ENCODE measurements at regions not wholly inside any gene's neighbourhood (a gene's known extent, or its start where the extent isn't known, plus 50 kb on each side); places are given as distances from the start of the nearest gene placed in this dataset.

DNA sequence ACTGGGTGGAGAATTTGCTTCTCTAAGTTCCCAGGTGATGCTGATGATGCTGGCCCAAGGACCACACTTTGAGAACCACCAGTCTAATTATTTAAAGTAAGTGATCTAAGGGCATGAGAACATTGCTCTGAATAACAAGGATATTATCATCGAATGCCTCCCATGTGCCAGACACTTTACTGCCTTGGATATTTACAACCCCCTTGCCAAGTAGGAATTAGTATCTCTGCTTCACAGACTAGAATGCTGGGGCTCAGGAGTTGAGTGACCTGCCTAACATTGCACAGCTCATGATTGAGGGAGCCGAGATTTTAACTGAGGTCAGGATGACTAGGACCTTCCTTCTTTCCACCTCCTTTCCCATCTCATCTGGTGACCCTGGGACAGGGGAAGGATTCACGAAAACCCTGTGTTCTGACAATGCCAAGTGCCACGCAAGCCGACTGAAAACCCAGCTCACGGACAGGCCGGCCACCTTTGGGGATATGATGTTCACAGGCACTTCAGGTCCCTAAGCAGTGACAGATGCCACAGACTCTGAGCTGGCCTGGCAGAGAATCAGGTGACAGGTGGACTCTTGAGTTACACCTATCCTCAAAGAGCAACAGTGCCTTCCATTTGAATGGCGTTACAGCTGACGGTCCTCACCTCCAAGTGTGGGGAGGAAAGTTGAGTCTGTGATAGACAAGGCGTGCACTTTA, 230.7 kb downstream of the TOMM20 start:
- no peak overlapping the region for H3K27ac Mint-ChIP-seq
- H3T11ph ChIP-seq (ENCODE audit: low read length), result no peak overlapping the region
- H3K9ac ChIP-seq (ENCODE audit: extremely low read depth, insufficient read length, low read length), result no peak overlapping the region
- no peak overlapping the region for H2BK15ac ChIP-seq (ENCODE audit: low read depth, low read length)
- H3K56ac ChIP-seq (ENCODE audit: insufficient read length, low read depth, low read length), result no peak overlapping the region
- H3K36me3 Mint-ChIP-seq (ENCODE audit: insufficient read depth in 1 of 3, low read depth in 3 of 3), result no peaks in the 10 kb centered on the region
- no peaks in the 10 kb centered on the region for H3K9me3 ChIP-seq (ENCODE audit: control insufficient read depth, low read depth, low read length)
- peaks cover 1% of the 10 kb centered on the region; the same call in 1 of the 2 replicates for H3K27me3 Mint-ChIP-seq (ENCODE audit: low read depth)
- no peaks in the 10 kb centered on the region for H4K20me1 ChIP-seq (ENCODE audit: control insufficient read depth, insufficient read depth, insufficient read length)
- H3K27me3 ChIP-seq (ENCODE audit: insufficient read depth, low read length), result no peaks in the 10 kb centered on the region
- no peak overlapping the region for H3K4me2 ChIP-seq (ENCODE audit: insufficient read depth, insufficient read length, low read length)
- H3K4ac ChIP-seq (ENCODE audit: low read depth, low read length), result no peak overlapping the region
- TF ChIP-seq, protein P1, sequence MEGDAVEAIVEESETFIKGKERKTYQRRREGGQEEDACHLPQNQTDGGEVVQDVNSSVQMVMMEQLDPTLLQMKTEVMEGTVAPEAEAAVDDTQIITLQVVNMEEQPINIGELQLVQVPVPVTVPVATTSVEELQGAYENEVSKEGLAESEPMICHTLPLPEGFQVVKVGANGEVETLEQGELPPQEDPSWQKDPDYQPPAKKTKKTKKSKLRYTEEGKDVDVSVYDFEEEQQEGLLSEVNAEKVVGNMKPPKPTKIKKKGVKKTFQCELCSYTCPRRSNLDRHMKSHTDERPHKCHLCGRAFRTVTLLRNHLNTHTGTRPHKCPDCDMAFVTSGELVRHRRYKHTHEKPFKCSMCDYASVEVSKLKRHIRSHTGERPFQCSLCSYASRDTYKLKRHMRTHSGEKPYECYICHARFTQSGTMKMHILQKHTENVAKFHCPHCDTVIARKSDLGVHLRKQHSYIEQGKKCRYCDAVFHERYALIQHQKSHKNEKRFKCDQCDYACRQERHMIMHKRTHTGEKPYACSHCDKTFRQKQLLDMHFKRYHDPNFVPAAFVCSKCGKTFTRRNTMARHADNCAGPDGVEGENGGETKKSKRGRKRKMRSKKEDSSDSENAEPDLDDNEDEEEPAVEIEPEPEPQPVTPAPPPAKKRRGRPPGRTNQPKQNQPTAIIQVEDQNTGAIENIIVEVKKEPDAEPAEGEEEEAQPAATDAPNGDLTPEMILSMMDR (conservative IDR thresholded peaks at IDR 0.05), result no peak
- no peaks in the 10 kb centered on the region for H3K23me2 ChIP-seq (ENCODE audit: insufficient read length, low read depth, low read length, poor library complexity, severe bottlenecking)
- H2BK5ac ChIP-seq (ENCODE audit: insufficient read length, low read length), result no peak overlapping the region
- no peak overlapping the region for H3K4me3 Mint-ChIP-seq
- H3K4me1 ChIP-seq (ENCODE audit: insufficient read depth, low read length), result peaks cover 4% of the 10 kb centered on the region; the same call in 1 of the 2 replicates
- H2BK20ac ChIP-seq (ENCODE audit: low read depth, low read length, poor library complexity, severe bottlenecking), result no peak overlapping the region
- no CpG with 5 or more reads among the region's 10 CpGs for WGBS (ENCODE audit: extremely low coverage, insufficient read length, low lambda C conversion rate)
- H2AK5ac ChIP-seq (ENCODE audit: insufficient read length, low read length), result no peak overlapping the region
- no peak overlapping the region for H4K91ac ChIP-seq (ENCODE audit: insufficient read length, low read depth, low read length)
- H3K79me1 ChIP-seq (ENCODE audit: insufficient read depth, low read depth, low read length, poor library complexity, severe bottlenecking), result no peaks in the 10 kb centered on the region
- H3K23ac ChIP-seq (ENCODE audit: insufficient read length, low read depth, low read length), result no peak overlapping the region
- no peak overlapping the region for H3K18ac ChIP-seq (ENCODE audit: insufficient read length, low read depth, low read length)
- no peak for DNase-seq
- H2AFZ ChIP-seq (ENCODE audit: low read length), result no peak overlapping the region
- no peak overlapping the region for H2BK120ac ChIP-seq (ENCODE audit: low read depth, low read length, poor library complexity, severe bottlenecking)
- peaks cover 19 to 30% of the 10 kb centered on the region in 2 experiments for H3K4me1 Mint-ChIP-seq
- H3K27ac ChIP-seq (ENCODE audit: insufficient read length, low read depth, low read length), result no peak overlapping the region
- no peak overlapping the region; the same call in 1 of the 2 replicates for H3K14ac ChIP-seq (ENCODE audit: insufficient read depth, low read length)
- H2BK12ac ChIP-seq (ENCODE audit: insufficient read length, low read depth, low read length), result no peak overlapping the region
- no peaks in the 10 kb centered on the region for H3K79me2 ChIP-seq (ENCODE audit: insufficient read depth, low read length)
- no peaks in the 10 kb centered on the region for H3K9me3 Mint-ChIP-seq
- H4K8ac ChIP-seq (replicated peaks; ENCODE audit: insufficient read length, low read depth, low read length), result no peak overlapping the region
- H4K5ac ChIP-seq (ENCODE audit: insufficient read length, low read depth, low read length), result no peak overlapping the region

Measured in H9 (cell line).